CD4-positive, alpha-beta T cell (primary cell): ENCODE measurements at regions not wholly inside any gene's neighbourhood (a gene's known extent, or its start where the extent isn't known, plus 50 kb on each side); places are given as distances from the start of the nearest gene placed in this dataset.

Source experiments
- ATAC-seq: fragments of 200-7000 bp; cut with Tn5 transposase; one replicate; pipeline ENCODE4 v1.10.0; 2022; ENCODE audit warnings: mild to moderate bottlenecking; ENCODE audit not compliant: poor library complexity
- CTCF ChIA-PET: fragments of 350-600 bp; sonication (Branson Sonifier 250); formaldehyde crosslinking; loops from one replicate; lab custom pipeline; 2021; ENCODE audit warnings: antibody characterized with exemption, inconsistent platforms; lab: Charles Lee
- POLR2A ChIA-PET: fragments of 350-600 bp; sonication (Branson Sonifier 250); formaldehyde crosslinking; loops from one replicate; lab custom pipeline; 2021; ENCODE audit warnings: antibody characterized with exemption, inconsistent platforms; lab: Charles Lee
- DNase-seq, 14 experiments: peaks; one replicate each; pipeline ENCODE4 v3.0.0-alpha.2; 2013 to 2020; ENCODE audit warnings: mixed read lengths in 2 of 14
- H3K27ac ChIP-seq, 2 donors: one replicate each; pipeline versions ENCODE4 v1.5.1 to v1.7.0; 2013; ENCODE audit warnings: low read length in 2 of 2, low read depth in 1 of 2, mild to moderate bottlenecking in 1 of 2
- H3K27me3 ChIP-seq, 2 experiments: 1 replicate in 1 of 2; 2 replicates in 1 of 2; pipeline versions ENCODE4 v1.6.1 to v1.7.0; 2013; ENCODE audit warnings: low read length in 2 of 2, control low read depth in 1 of 2, mild to moderate bottlenecking in 1 of 2, moderate library complexity in 1 of 2; ENCODE audit not compliant: insufficient read depth in 2 of 2, control insufficient read depth in 1 of 2
- H3K36me3 ChIP-seq: one replicate; pipeline ENCODE4 v1.6.1; 2013; ENCODE audit warnings: low read length, control low read depth; ENCODE audit not compliant: insufficient read depth
- H3K4me1 ChIP-seq: one replicate; pipeline ENCODE4 v1.6.1; 2013; ENCODE audit warnings: low read length, control low read depth; ENCODE audit not compliant: insufficient read depth
- H3K4me3 ChIP-seq: one replicate; pipeline ENCODE4 v1.5.1; 2013; ENCODE audit warnings: mild to moderate bottlenecking, low read length, moderate library complexity
- H3K9me3 ChIP-seq, 2 experiments: 1 replicate in 1 of 2; 2 replicates in 1 of 2; pipeline versions ENCODE4 v1.6.1 to v1.7.0; 2013; ENCODE audit warnings: low read length in 2 of 2, mild to moderate bottlenecking in 2 of 2, control low read depth in 1 of 2, moderate library complexity in 1 of 2; ENCODE audit not compliant: control insufficient read depth in 1 of 2, insufficient read depth in 1 of 2
- H3K27ac Mint-ChIP-seq: one replicate; pipeline ENCODE4 v1.8.0; 2020; ENCODE audit warnings: mixed read lengths
- H3K27me3 Mint-ChIP-seq: one replicate; pipeline ENCODE4 v1.8.0; 2021; ENCODE audit warnings: mixed read lengths
- H3K36me3 Mint-ChIP-seq: one replicate; pipeline ENCODE4 v1.8.0; 2021; ENCODE audit warnings: low read depth, mixed read lengths
- H3K4me1 Mint-ChIP-seq: one replicate; pipeline ENCODE4 v1.8.0; 2021; ENCODE audit warnings: low read depth, mixed read lengths
- H3K4me3 Mint-ChIP-seq: one replicate; pipeline ENCODE4 v1.8.0; 2020; ENCODE audit warnings: mild to moderate bottlenecking, mixed read lengths
- H3K9me3 Mint-ChIP-seq: one replicate; pipeline ENCODE4 v1.8.0; 2020; ENCODE audit warnings: mixed read lengths
- CTCF ChIP-seq: fragments of 200-600 bp; IDR thresholded peaks from one replicate; pipeline ENCODE4 v1.8.0; 2022; ENCODE audit warnings: antibody characterized with exemption, mild to moderate bottlenecking
- intact Hi-C, 2 experiments: fragments of 100-400 bp; cut with DNase I in 1 of 2; cut with micrococcal nuclease in 1 of 2; formaldehyde crosslinking; loops; one replicate each; pipeline versions ENCODE4 v1.15.1 to v1.9.0; 2023 to 2025; cut with DNase I, micrococcal nuclease

DNA sequence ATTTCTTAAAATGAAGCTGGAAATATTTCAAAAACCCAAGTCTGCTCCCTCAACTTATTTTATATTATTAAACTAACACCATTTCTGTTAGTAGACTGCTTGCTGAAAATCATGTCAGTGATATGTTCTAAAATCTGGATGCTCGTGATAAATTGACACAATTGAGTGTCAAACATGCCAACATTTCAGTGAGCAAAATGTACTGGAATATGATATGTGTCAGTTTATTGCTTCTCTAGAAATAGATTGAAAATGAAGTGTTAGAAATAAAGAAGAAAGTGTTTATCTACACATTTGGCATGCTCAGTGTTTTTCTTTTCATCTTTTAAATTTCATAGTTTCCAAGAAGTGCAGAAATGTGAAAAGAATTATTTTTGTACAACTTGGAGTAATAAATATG lies 624.6 kb downstream of the SI start:
- no peaks in the 10 kb centered on the region for H3K36me3 Mint-ChIP-seq
- H3K9me3 ChIP-seq = peaks cover 0 to 6% of the 10 kb centered on the region in 2 experiments
- H3K4me3 ChIP-seq = no peak overlapping the region
- no peak overlapping the region for H3K27ac ChIP-seq
- ATAC-seq (no peak), DNase-seq (no peak)
- no peak overlapping the region for H3K4me3 Mint-ChIP-seq
- H3K36me3 ChIP-seq = no peaks in the 10 kb centered on the region
- no peaks in the 10 kb centered on the region for H3K27me3 ChIP-seq
- no peaks in the 10 kb centered on the region for H3K27me3 Mint-ChIP-seq
- intact Hi-C loops = no loop called here
- no peak overlapping the region for H3K27ac Mint-ChIP-seq
- H3K9me3 Mint-ChIP-seq = peaks cover 2% of the 10 kb centered on the region
- H3K4me1 Mint-ChIP-seq = no peaks in the 10 kb centered on the region
- POLR2A ChIA-PET = no interaction called here
- H3K4me1 ChIP-seq = no peaks in the 10 kb centered on the region
- CTCF ChIA-PET = no interaction called here
- no peak for TF ChIP-seq CTCF

DNA sequence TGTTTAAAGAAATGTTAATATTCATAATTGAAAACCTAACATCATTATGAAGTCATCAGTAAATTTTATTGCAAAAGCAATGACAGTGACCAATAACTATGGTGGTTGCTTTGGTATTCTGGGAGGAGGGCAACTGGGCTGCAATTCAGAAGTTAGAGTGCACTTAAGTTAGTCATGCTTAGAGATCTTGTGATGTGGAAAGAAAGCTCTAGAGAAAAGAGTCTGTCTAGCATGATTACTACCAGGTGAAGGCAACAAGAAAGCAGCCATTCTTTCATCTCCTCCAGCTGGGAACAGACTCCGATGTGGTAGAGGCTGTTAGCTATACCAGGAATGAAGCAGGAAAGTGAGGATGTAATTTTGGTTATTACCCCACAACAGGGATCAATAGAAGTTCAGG lies 625.6 kb downstream of the SI start:
- ChIA-PET POLR2A (no interaction called here), CTCF (no interaction called here)
- no peak overlapping the region for H3K27ac ChIP-seq
- no peaks in the 10 kb centered on the region for H3K27me3 ChIP-seq
- DNase-seq (no peak), ATAC-seq (no peak)
- Mint-ChIP-seq H3K9me3 (peaks cover 6% of the 10 kb centered on the region), H3K27me3 (no peaks in the 10 kb centered on the region), H3K36me3 (no peaks in the 10 kb centered on the region), H3K4me3 (no peak overlapping the region), H3K27ac (no peak overlapping the region), H3K4me1 (no peaks in the 10 kb centered on the region)
- no peak for TF ChIP-seq CTCF
- intact Hi-C loops = no loop called here
- no peaks in the 10 kb centered on the region for H3K4me1 ChIP-seq
- H3K9me3 ChIP-seq = peaks cover 0 to 6% of the 10 kb centered on the region in 2 experiments
- H3K4me3 ChIP-seq = no peak overlapping the region
- no peaks in the 10 kb centered on the region for H3K36me3 ChIP-seq

DNA sequence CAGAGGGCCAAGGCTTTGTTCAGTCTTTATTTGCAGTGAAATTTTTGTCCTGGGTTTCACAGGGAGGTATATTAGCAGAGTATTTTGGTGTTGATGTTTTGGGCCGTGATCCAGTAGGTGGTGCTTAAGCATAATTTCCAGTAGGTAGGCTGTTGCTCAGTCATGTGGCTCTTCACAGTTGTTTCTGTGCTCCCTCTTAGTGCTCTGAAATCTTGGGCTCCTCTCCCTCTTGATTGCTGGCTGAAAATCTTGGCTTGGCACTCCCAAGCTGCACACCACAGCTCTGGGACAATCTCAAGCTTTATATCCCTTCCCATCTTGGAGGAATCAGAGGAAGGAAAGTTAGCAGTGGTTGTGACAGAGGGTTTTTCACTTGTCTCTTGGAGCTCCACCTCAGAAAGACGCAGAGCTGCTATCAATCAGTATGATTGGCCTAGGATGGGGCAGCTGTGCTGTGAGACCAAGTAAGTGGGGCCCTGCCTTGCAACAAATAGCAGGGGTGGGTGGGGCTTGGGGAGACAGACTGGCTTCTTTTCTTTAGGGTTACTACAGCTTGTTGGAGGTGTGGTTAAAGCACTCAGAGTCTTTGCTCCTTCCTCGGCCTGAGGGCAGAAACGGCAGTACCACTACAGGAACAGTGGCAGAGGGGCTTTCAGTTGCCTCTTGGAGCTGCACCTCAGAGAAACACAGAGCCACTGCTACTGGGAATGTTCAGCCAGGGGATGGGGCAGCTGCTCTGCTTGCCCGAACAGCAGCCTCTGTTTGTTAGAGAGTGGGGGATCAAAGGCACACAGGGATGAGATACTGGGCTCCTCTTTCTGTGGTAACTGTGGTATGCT lies 627.0 kb downstream of the SI start:
- H3K36me3 Mint-ChIP-seq = no peaks in the 10 kb centered on the region
- Histone ChIP-seq H3K27me3 (no peaks in the 10 kb centered on the region), H3K4me1 (no peaks in the 10 kb centered on the region), H3K27ac (no peak overlapping the region), H3K9me3 (peaks cover 0 to 6% of the 10 kb centered on the region in 2 experiments), H3K36me3 (no peaks in the 10 kb centered on the region), H3K4me3 (no peak overlapping the region)
- no peaks in the 10 kb centered on the region for H3K4me1 Mint-ChIP-seq
- H3K27ac Mint-ChIP-seq = no peak overlapping the region
- no peak for ATAC-seq
- POLR2A ChIA-PET = no interaction called here
- peaks cover 12% of the 10 kb centered on the region for H3K9me3 Mint-ChIP-seq
- no peaks in the 10 kb centered on the region for H3K27me3 Mint-ChIP-seq
- H3K4me3 Mint-ChIP-seq = no peak overlapping the region
- CTCF ChIA-PET = no interaction called here
- intact Hi-C loops = no loop called here
- TF ChIP-seq CTCF = no peak
- DNase-seq = no peak
